GM12872 (cell line): ENCODE measurements at regions not wholly inside any gene's neighbourhood (a gene's known extent, or its start where the extent isn't known, plus 50 kb on each side); places are given as distances from the start of the nearest gene placed in this dataset.

ENCODE experiments used
- CTCF ChIP-seq: IDR thresholded peaks from 3 replicates; pipeline ENCODE4 v1.5.1; 2011; ENCODE audit warnings: low read depth, mild to moderate bottlenecking, low read length, moderate library complexity; ENCODE audit not compliant: insufficient read depth

GRCh38 chr2:19643117-19643518 lies 258.7 kb downstream of the TTC32 start:
- no peak for TF ChIP-seq CTCF

- TF ChIP-seq CTCF: no peak
These were observed 259.3 kb downstream of the TTC32 start for GRCh38 chr2:19642501-19642900.

GRCh38 chr2:19635951-19636510 lies 265.8 kb downstream of the TTC32 start:
- TF ChIP-seq CTCF: no peak

DNA sequence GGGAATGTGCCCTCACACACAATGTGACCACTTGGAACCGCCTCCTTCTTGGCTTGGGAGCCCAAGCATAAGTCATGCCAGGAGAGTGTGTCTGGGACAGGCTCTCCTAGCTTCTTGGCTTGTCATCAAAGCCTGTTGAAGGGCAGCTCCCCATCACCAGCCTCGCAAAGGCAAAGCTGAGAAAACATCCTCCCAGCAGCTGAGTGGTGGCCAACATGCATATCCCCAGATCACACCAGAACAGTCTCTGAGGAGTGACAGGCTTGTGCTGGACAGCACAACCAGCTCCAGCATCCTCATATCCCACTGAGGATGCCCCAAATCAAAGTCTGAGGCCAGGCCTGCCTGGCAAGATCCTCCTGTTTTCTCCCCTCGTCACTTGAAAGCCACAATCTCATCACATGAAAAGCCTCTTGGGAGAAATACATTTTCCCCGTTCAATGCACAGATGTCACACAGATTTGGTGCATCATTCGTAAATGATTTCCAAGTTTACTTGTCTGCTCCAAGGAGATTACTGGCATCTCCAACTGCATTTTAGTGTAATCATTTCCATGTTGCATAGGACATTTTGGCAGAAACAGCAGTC lies 269.3 kb downstream of the TTC32 start:
- no peak for TF ChIP-seq CTCF

DNA sequence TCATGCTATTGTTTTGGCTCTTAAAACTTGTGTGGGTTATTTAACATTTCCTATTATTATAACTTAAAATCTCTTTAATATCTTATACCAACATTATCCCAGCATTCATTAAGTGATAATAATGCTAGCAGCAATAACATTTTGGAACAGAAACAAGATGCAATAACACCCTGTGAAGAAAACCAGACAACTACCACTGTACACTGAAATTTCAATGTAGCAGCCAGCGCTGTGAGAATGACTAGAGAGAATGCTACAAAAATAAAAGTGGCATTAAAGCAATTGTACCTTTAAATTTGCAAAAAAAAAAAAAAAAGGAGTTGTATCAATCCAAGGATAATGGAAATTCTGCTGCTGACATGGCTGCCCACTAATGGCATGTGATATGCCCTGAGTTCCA lies 269.9 kb downstream of the TTC32 start:
- no peak for TF ChIP-seq CTCF

DNA sequence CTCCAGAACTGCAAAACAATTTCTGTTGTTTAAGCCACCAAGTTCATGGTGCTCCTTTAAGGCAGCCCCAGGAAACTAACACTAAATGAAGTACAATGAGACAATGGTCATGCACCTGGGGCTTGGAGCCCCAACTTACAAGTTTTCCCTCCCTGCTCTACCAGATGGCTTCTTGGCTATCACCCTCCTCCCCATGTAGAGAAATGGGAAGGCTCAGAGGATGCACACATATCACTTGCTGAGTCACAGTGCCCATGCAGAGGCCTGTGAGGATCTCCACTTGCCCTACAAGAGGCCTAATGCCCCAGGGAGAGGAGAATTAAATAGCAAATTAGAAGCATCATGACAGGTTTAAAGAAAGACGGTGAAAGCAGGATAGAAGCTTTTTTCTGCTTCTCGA lies 270.9 kb downstream of the TTC32 start:
- no peak for TF ChIP-seq CTCF

GRCh38 chr2:19627359-19627758 lies 268.9 kb upstream of the OSR1 start:
- no peak for TF ChIP-seq CTCF

GRCh38 chr2:19623488-19623887 lies 265.1 kb upstream of the OSR1 start:
- TF ChIP-seq CTCF: no peak
